Activated T-helper 1 cell treated with Interleukin-2 at 50 U/mL for 16 hours (primary cell): ENCODE measurements at regions not wholly inside any gene's neighbourhood (a gene's known extent, or its start where the extent isn't known, plus 50 kb on each side); places are given as distances from the start of the nearest gene placed in this dataset.

Experiments
- DNase-seq: peaks from one replicate; pipeline ENCODE4 v3.0.0-alpha.2; 2020; ENCODE audit warnings: low read depth

DNA sequence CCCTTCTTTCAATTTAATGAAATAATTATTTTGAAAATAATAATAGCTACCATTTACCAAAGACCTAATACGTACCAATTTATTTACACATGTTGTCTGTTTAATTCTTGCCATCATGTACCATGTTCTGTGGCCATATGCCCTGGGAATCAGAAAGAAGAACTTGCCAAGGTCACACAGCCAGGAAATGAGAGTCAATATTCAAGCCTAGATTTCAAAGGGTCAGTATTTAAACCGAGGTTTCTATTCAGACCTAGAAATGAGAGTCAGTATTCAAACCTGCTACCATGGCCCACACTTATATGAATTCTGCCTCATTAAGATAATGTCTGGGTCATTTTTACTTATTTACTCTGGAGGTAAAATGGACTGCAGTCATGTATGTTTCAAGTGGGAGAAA lies 103.6 kb upstream of the TBL1XR1 start:
- no peak for DNase-seq

DNA sequence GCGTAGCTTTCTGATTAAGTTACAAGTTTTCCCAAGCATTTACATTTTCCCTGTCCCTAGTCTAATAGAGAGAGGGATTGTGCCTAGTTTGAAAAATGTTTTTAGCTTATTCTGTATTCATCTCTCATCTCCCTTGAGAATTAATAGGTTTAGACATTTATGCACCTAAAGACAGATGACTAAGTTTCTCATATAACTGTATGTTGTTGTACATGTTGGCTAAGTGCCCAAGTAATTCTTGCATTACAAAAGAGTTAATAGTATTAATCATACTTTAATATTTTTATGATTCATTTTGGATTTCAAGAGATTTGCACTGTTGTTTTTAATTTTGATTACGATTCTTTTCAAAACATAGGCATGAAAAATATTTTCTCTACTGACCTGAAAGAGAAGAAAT lies 109.0 kb upstream of the TBL1XR1 start:
- no peak for DNase-seq

DNA sequence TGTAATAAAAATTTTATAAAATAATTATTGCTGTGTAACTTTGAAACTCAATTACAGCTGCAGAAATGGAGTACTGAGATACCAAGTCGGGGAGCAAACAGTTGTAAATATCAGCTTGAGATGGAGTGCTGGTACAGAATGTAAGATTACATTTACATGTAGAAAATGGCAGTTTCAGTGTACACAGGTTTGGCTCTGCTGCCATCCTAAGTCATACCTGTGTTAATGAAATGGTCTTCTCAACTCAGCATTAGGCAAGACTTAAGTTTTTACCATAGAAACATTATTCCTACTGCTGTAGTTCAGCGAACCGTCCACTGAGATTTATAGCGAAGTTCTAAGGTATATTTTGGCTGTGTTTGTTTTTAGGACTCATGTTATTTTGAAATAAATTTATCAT lies 110.1 kb upstream of the TBL1XR1 start:
- DNase-seq: no peak

DNA sequence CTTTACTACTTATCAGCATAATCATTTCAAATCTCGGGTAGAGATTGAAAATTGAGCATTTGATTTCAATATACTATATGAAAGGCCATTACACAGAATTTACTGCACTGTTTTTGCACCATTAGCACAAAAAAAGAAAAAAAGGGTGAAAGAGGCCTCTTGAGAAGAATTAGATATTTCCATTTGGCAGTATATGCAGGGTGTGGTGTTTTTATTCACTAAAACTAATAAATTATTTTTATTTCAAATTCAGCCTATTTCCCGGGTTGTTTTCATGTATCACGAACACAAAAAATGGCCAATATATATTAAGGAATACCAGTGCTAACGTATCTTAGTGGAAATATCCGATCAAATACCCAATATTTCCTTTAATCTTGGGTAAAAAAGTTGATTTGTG lies 110.5 kb upstream of the TBL1XR1 start:
- DNase-seq: no peak

DNA sequence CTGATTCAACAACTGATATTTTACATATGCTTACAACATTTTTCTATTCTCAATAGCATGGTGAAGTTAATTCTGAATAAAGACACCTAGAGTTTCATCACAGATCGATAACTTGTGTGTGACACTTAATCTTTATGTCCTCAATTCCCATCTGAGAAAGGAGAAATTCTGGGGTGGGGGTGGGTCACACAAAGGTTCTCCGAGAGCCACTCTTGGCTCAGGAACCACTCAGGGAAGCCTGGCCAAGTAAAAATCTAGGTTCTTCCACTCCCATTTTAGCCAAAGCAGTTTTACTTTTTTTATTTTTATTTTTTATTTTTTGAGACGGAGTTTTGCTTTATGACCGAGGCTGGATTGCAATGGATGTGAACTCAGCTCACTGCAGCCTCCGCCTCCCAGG lies 111.0 kb upstream of the TBL1XR1 start:
- DNase-seq: no peak

DNA sequence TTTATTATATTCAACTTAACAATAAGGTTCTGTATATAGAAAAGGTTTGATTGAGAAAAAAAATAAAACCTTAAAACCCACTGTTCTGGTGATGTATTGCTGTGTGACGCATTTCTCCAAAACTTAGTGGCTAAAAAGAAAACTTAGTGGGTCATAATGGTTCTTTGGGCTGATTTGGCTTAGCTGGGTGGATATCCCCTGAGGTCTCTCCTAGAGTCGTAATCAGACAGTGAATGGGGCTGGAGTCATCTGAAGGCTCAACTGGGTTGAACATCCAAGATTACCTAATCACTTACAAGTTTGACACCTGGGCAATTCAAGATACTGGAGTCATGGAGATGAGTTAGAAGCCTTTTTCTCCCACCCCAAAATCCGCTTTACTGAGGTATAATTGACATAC lies 111.6 kb upstream of the TBL1XR1 start:
- no peak for DNase-seq

DNA sequence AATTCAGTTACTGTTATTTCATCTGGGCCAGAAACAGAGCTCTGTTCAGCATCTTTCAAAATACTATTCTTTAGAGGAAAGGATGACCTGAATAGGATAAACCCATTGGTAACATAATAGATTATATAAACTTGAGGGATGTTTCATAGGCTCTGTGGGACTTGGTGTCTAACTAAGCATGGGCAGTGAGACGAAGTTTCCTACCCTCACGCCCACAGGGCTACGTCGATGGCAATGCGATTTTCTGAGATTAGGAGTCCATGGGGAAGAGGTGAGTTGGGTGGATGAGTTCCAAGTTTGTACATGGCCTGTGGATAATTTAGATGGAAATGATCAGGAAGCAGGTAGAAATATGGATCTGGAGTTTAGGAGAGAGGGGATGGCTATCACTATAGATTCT lies 115.2 kb upstream of the TBL1XR1 start:
- DNase-seq: no peak

DNA sequence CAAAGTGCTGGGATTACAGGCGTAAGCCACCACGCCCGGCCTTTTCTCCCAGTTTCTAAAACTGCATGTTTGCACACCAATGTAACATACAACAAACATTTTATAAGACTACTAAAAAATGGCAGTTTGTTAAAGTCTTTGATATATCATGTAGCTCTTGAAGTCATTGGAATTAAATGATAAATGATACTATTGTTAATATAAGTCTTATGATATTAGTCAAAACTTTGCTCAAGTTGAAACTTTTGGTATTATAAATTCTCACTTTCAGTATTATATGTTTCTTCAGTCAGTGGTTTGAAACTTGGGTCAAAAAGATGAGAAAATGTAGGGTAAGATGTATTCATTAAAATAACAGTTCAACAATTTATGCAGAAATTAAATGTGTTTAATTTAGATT lies 117.6 kb upstream of the TBL1XR1 start:
- DNase-seq: no peak

DNA sequence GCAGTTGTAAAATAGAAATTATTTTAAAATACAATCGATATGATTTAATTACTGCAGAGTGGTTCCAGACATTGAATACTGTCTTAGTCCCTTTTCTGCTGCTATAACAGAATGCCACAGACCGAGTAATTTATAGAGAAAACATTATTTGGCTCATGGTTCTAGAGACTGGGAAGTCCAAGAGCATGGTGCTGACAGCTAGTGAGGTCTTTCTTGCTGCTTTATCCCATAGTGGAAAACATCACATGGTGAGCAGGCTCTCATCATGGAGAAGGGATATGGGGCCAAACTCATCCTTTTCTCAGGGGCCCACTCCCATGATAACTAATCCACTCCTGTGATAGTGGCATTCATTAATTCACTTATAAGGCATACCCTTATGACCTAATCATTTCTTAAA lies 120.0 kb upstream of the TBL1XR1 start:
- DNase-seq: no peak

DNA sequence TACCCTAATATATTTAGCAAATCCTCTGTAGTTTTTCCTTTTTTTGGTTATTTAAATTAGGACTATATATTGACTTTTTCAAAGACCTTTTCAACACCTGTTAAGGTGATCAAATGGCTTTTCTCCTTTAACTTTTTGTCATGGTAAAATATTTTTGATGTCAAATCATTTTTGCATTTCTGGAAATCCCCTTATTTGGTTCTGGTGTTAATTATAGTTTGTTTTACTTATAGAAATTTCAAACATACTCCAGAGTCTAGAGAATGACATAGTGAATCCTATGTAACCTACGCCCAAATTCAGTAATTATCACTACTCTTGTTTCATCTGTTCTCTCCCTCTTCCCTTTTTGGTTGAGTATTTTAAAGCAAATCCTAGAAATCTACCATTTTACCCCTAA lies 121.3 kb upstream of the TBL1XR1 start:
- no peak for DNase-seq

DNA sequence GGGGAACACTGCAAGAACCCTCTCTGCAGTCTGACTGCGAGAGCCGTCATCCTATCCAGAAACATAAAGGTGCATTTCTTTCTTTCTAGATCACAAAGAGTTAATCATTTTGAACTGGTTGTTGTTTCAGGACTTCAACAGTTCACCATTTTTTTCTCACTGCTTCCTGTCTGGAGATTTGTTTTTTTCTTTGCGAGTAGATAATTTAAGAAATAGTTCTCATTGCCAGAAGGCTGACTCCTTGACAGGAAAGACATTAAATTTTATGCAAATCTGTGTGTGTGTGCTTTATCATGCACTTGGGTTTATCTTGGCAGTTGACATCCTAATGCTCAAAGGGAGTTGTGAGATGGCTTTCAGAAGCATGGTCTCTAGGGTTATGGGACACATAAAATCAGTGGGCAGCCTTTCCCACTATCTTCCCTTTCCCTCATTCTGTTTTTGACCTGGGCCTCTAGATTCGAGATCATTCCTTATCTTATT lies 123.5 kb upstream of the TBL1XR1 start:
- no peak for DNase-seq

DNA sequence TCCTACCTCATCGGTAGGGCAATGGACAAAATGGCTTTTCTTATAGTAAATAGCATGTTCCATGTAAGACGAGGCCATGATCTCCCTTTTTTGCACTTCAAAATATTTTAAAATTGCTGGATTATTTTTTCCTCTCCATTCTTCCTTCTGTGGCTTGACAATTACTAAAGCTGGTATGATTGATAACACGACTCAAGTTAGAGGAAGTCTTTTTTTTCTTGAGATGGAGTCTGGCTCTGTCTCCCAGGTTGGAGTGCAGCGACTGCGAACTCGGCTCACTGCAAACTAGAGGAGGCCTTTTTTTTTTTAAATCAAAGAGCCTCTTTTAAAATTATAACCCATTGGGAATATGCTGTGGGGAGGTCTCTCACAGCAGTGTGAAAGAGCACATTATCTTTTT lies 124.5 kb upstream of the TBL1XR1 start:
- no peak for DNase-seq

DNA sequence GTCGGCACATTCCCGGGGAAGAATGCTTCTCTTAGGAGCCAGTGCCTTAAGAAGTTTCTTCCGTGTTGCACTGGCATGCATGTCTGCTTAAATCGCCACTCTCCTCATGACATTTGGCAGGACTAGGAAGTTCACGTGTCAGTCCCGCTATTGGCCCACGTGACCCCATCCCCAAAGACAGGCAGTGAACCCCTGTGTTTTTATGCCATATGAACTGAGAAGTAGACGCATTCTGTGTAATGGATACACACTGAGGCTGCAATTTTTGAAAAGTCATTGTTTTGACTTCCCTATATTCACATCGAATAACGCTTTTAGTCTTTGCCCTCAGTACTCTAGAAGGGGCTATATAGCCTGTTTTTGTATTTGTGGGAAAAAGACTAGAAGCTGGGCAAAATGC lies 125.6 kb upstream of the TBL1XR1 start:
- no peak for DNase-seq

DNA sequence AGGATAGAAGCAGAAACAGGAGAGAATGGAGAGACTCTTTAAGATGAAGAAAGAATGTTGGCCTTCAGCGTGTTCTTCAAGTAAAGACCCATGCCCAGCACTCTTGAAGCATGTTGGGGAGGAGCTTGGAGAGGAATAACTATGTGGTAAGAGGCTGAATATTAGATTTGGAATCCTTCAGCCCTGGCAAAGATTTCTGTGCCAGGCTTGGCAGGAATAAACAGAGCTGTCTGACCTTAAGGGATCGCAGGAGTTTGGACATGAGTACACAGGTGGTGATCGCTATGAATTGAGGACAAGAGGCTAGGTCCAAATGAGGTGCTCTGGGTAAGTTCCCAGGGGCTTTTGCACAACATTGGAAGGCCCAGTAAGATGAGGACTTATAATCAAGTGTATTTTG lies 132.6 kb upstream of the TBL1XR1 start:
- DNase-seq: no peak

DNA sequence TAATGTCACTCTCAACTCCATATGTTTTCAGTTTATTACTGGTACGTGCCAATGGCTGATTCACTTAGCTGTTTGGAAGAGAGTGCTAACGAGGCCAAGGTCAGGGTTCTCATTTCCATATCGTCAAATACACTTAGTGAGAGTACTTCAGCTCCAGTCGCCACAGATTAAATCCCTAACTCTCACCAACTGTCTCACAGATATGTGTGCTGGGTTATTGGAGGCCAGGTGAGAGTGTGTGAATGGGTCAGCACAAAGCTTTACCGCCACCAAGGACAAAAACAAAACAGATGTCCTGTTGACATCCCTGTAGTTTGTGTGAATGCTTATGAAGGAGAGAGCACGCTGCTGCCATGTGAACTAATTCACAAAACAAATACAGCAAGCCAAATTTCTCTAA lies 133.5 kb upstream of the TBL1XR1 start:
- no peak for DNase-seq

DNA sequence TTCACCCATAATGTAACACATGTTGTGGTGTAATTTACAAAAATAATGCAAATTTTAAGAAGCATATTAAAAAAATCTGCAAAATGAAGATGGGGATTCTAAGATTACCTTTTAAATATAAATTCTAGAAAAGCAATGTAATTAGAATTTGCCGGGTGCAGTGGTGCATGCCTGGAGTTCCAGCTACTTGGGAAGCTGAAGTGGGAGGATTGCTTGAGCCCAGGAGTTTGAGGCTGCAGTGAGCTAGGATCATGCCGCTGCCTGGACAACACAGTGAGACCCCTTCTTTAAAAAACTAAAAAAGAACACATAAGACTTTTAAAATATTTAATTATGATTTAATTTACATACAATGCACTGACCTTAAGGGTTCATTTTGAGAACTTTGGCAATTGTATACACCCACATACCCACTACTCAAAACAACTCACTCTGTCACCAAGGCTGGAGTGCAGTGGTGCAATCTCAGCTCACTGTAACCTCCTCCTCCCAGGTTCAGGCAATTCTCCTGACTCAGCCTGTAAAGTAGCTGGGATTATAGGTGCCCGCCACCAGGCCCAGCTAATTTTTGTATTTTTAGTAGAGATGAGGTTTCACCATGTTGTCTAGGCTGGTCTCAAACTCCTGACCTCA lies 134.0 kb upstream of the TBL1XR1 start:
- no peak for DNase-seq

DNA sequence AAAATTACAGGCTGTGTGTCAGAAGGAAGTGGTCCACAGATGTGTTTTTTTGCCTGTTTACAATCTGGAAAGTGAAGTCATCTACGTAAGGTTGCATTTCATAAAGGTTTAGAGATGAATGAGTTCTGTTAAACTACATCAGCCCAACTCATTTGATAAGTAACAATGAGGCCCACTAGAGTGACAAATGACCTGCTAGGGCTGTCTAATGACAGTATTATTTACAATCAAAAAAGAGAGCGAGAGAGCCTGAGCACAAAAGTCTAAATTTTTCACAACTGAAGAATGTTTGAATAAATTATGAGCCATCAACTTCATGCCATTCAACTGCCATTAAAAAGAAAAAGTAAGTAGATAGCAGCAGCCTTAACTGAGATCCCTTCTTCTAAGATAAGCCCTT lies 135.7 kb upstream of the TBL1XR1 start:
- no peak for DNase-seq

DNA sequence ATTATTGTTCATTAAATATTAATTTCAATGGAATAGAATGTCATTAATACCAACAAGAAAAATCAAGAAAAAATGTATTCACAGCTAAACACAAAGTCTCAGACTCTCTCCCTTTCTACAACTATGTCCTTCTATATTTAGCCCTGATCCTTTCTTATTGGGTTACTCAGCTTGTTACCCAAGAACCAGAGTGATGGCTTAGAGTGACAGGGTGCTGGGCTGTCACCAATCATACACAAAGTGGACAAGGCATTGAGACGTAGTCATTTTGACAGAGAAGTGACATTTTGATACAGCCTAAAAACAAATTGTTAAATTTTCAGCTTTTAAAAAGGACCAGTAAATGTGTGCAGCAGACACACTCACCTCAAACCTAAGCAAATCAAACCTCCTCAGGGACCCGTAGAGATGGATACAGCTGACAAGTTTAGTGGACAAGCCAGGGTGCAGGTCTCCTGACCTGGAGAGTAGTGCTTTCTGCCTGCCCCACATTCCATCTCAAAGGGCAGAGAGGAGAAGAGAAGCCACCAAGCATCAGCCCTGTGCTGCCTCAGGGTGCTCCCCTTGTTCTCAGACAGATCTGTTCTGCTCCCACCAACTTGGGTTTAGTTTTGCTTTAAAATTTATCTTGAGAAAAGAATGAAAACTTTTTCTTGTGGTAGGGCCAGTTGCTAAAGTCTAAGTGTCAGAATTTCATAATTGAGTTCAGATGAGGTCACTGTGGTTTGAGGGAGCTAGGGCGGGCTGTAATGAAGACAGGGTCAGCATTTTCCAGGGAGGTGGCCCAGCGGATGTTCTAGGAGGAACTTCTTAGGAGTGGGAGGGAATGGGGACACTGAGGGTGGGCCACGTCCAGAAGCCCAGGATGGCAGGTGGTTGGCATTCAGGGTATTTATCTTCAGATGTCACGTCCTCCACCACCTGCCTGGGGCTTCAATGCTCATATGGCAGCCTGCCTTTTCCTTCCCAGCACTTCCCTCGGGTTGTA lies 136.5 kb upstream of the TBL1XR1 start:
- DNase-seq: no peak

DNA sequence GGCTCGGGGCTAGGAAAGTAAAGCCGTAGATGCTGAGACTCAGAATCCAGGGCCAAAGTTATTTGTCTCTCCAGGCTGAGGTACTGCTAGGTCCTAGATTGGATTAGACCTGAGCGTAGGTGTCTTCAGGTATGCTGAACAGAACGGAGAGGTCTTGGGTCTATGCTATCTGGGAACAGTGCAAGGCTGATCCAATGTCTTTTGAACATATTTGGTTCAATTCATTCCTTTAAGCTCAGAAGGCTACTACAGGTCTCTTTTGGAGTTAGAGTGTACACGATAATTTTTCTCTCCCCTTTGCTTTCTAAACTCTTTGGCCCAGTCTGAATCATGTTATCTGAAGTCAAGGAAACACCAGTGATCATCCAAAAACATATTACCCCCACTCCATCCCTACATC lies 137.5 kb upstream of the TBL1XR1 start:
- no peak for DNase-seq

DNA sequence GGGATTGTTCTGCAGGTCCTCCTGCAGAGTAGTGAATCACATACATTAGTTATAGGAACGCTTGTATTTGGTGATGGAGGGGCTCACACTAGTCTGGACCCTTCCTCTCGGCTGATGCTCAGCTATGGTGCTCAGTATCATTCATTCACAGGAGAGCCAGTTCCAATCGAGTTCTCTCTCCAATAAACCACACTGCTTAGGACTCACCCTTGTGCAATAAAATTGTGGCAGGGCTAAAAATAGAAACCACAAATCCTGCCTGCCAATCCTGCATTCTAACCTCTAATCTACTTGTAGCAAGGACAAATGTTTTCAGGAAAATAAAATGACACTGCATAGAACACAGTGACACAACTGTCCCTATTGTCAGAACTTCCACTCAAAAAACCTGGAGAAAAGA lies 138.4 kb upstream of the TBL1XR1 start:
- no peak for DNase-seq

DNA sequence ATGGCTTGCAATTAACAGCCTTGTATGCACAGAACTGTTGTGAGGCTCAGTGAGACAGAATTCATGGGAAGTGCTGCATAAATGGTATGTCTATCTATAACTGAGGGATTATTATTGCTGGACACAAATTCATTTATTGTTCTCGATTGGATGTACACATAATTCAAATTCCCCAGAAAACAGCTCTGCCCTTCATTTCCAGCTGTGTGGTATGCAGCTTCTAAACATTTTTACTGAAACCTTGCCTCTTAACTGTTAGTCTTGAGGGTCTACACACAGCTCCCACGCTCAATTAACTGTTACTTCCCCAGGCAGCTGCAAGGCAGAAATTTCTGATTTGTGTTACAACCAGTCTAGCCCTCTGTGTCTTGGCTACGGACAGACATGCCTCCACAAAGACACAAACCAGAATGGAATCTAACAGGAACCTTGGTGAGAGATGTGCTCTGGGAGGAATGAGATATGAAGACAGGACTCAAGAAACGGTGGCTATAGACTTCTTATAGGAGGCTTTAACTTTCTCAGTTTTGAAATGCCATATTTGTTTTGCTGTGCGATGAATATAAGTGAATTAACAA lies 139.7 kb upstream of the TBL1XR1 start:
- DNase-seq: no peak

DNA sequence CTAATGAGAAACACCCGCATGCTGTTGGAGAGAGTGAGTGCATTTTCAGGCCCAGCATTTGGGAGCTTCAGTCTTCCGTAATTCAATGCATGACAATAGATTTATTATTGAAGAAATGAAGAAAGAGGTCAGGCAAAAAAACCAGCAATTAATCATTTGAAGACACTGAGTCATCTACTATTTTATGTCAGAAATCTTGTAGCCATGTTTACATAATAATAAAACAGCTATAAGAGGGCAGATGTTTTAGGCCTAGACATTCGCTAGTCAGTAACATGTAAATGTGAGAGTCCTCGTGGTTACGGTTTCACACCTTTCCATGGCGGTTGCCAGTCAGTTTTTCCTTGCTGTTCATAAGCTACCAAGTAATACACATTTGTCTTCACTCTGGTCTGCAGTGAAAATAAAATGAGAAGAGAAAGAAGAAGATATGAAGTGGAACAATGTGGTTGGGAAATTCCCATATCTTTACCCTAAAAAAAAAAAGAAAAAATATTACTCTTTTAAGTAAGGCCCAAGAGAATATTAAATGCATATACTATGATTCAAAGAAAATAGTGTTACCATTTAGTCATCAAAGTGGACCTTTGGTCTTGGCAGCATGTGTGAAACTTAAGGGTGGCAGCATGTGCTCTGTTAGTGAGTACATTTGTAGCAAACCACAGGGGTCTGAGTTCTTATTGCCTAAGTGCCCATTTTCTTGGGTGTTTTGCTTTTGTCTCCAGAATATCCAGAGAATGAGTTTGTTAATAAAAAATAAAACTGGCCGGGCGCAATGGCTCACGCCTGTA lies 140.5 kb upstream of the TBL1XR1 start:
- DNase-seq: no peak
